ENCODE measurements at regions not wholly inside any gene's neighbourhood (a gene's known extent, or its start where the extent isn't known, plus 50 kb on each side); places are given as distances from the start of the nearest gene placed in this dataset.
"Not testable (repeated sequence)": the region's sequence is repeated elsewhere in the genome, so short reads cannot be mapped to it uniquely, and the experiment has no call there.

DNA sequence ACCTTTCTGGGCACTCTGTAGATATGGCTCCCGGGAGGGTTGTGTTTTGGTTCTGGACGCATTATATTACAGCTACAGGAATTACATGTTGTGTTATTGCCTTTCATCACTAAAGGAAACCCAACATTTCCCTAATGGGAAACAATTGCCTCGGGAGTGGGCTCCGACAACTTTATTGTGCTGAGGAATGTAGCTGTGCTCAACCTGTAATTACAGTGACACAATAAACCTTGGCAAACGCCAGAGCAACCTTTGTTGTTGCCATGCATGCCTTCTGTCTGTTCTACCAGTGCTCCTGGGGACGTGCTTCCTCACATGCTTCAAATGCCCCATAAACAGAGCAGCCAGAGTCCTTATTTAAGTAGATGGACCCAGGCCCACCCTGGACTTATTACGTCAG lies 182.4 kb downstream of the DIRAS2 start:
- intact Hi-C loops (cut with micrococcal nuclease) = no loop called here

DNA sequence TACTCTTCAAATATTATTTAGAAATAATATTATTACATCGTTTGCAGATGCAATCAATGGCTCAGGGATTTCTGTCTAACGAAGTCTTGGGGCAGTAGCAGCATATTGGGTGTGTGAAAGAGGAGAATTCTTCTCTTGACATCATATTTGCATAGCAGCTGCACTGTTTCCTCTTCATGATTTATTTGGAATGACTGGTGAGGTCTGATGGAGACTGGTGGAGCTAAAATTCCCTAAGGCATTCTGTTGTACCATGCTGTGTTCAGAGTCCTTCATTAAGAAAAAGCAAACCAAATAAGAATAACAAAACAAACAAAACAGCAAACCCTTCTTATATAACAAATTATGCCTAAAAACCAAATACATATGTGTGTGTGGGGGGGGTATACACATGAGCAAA lies 177.6 kb downstream of the DIRAS2 start:
- intact Hi-C loops (cut with micrococcal nuclease) = no loop called here

GRCh38 chr9:90466441-90466840 lies 176.2 kb downstream of the DIRAS2 start:
- intact Hi-C loops (cut with micrococcal nuclease) = no loop called here

- intact Hi-C loops (cut with micrococcal nuclease) = no loop called here
Observed at GRCh38 chr9:90469435-90469834, 173.2 kb downstream of the DIRAS2 start.

- intact Hi-C loops (cut with micrococcal nuclease) = no loop called here
Observed at GRCh38 chr9:90469865-90470387, 172.7 kb downstream of the DIRAS2 start.

DNA sequence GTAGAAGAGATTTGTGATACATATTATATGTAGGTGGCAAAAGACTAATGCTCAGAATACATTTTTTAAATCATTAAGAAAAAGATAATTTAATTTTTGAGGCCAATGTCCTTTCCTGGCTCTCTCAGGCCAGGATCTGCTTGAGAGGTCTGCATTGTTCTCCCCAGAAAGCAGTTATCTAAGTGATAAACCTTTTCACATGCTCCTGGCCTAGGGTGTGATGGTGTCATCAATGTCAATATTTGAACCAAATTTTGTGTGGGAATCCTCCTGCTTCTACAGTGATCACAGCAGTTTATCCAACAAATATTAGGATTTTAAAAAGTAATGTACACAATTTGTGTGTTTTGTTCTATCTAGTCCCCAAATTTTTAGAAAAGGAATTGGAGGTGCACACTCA lies 166.6 kb downstream of the DIRAS2 start:
- intact Hi-C loops (cut with micrococcal nuclease) = no loop called here

DNA sequence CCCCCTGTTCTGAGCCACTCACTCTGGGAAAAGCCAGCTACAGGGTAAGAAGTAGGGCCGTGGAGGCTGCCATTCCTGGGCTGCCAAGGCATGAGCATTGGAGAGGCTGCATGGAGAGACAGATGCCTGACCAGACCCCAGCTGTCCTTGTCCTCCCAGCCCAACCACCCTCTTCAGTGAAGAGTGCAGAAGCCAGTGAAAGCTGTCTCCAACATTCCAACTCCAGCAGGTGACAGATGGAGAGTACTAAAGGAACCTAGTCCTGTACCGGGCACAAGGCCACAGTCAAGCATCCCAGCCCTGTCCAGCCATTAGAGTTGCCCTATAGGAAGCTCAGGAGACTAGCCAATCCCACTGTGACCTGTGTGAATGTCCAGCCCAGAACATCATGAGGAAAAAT lies 165.1 kb downstream of the DIRAS2 start:
- intact Hi-C loops (cut with micrococcal nuclease) = no loop called here

GRCh38 chr9:90478821-90479220 lies 163.8 kb downstream of the DIRAS2 start:
- intact Hi-C loops (cut with micrococcal nuclease) = no loop called here

DNA sequence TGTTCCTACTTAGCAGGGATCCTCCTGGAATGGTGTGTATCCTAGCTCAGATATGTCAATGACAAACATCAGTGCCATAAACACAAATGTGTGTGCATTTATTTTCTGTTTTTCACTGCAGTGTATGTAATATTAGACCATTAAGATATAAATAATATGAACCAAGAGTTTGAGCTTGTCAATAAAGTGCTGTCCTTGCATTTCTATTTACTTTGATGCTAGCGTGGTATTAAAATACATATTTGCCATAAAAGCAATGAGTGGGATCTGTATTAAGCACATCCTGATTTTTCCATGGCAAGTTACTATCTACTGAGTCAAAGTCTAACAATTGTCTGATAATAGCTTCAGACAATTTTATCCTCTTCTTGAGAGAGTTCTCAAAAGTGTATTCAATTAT lies 157.6 kb downstream of the DIRAS2 start:
- intact Hi-C loops (cut with micrococcal nuclease) = no loop called here

- intact Hi-C loops (cut with micrococcal nuclease) = no loop called here
Observed at GRCh38 chr9:90489066-90489465, 153.6 kb downstream of the DIRAS2 start.

DNA sequence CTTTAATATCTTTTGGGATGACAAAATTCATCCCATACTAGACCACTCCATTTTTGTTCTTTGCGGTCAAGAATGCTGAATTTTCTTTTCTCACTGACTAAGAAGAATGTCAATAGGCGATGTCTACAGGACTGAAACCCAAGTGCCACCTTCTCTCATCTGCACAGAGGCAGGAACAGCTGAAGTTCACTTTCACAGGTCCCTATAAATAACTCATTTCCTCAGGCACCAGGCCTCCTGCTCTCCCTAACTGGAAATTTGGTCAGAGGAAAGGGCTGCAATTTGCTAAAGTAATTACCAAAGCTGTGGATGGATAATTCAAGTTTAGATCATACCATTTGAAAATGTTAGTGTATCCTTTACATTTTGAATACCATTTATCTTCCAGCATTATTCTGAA lies 142.9 kb downstream of the DIRAS2 start:
- intact Hi-C loops (cut with micrococcal nuclease) = no loop called here

- intact Hi-C loops (cut with micrococcal nuclease) = no loop called here
Observed at GRCh38 chr9:90502134-90502533, 140.5 kb downstream of the DIRAS2 start.

DNA sequence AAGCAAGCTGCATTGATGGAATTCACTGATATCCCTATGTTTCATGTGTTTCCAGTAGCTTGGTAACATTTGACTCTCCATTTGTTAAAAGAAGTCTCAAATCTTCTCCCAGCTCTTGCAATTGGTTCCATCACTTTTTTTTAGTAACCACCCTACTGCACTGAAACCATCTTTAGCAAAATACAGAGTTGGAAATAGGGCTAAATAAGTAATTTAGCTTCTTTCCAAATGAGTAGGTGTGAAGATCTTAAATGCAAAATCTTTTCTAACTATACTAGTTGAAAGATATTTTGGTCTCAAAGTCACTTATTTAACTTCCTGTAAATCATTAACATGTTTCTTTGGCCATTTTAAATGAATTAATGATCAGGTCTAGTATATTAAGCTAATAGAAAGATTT lies 138.1 kb downstream of the DIRAS2 start:
- intact Hi-C loops (cut with micrococcal nuclease) = no loop called here

DNA sequence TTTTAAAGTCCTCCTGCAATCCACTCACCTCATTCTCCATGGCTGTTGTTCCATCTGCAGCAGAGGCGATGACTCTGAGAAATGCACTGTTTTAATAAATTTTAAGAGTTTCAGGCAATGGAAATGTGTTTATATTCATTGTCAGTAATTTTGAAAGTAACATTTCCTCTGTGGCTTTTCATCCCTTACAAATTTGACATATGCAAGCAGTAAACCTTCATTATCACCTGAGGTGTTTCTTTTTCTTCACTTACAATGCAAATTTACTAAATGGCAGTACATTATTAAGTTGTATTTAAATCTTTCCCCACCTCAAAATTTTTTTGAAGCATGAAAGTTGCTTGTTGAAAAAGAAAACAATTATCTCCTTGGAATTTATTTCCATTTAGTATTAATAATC lies 136.9 kb downstream of the DIRAS2 start:
- intact Hi-C loops (cut with micrococcal nuclease) = no loop called here

GRCh38 chr9:90506402-90506801 lies 136.2 kb downstream of the DIRAS2 start:
- intact Hi-C loops (cut with micrococcal nuclease) = not testable (repeated sequence)

GRCh38 chr9:90507621-90508020 lies 135.0 kb downstream of the DIRAS2 start:
- intact Hi-C loops (cut with micrococcal nuclease) = no loop called here

DNA sequence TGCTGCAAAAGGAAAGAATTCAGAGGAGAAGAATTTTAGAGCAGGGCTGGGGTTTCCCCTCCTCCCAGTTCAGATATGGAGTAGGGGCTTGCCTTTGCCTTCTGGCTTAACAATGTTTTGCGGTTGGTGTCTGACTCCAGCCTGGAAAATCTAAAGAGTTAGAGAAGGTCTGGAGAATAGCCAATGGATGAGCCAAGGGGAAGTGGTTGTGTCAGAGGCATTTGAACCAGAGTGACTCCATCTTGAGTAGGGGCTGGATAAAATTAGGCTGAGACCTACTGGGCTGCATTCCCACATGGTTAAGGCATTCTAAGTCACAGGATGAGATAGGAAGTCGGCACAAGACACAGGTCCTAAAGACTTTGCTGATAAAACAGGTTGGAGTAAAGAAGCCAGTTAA lies 133.7 kb downstream of the DIRAS2 start:
- intact Hi-C loops (cut with micrococcal nuclease) = no loop called here

DNA sequence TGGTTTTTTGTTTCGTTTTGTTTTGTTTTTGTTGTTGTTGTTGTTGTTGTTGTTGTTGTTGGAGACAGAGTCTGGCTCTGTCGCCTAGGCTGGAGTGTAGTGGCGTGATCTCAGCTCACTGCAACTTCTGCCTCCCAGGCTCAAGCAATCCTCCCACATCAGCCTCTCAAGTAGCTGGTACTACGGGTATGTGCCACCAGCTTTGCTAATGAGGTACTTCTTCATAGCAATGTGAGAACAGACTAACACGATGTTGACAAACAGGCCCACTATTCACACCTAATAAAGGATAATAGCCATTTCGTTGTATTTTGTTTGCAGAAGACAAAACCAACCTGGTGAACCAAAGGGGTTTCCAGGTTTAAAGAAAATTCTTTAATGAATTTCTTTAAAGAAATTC lies 130.9 kb downstream of the DIRAS2 start:
- intact Hi-C loops (cut with micrococcal nuclease) = no loop called here

GRCh38 chr9:90514877-90515276 lies 127.7 kb downstream of the DIRAS2 start:
- intact Hi-C loops (cut with micrococcal nuclease) = no loop called here

DNA sequence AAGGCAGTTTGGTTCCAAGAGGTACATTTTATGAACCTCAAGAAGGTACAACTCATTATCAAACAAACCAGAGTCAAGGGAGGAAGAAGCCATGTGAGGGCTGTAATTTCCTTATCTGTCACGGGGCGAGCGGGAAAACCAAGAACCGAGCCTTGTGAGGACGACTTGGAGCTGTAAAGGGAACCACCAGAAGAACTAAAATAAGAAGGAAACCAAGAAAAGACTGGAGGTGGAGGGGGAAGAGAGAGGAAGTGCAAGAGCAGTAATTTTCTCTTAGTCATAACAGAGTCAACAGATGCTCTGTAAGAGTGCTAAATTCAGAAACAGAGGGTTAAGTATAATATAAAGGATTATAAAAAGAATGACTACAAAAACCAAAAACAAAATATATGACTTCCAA lies 127.1 kb downstream of the DIRAS2 start:
- intact Hi-C loops (cut with micrococcal nuclease) = no loop called here

DNA sequence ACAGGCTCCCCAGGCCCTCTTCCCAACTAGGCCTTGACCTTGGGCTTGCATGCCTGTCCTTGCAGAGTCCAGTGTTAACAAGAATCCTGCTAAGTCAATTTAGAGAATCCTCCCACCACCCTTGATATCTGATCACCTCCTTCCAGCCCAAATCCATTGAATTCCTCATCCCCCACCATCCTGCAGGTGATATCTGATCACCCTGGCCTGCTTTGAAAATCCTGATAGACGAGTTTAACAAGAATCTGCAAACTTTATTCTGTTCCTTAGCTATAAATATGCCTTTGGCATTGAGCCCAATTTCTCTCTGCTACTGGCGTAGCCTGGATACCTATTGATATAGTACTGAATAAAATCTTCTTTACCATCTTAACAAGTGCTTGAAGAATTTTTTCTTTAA lies 125.5 kb downstream of the DIRAS2 start:
- intact Hi-C loops (cut with micrococcal nuclease) = no loop called here

DNA sequence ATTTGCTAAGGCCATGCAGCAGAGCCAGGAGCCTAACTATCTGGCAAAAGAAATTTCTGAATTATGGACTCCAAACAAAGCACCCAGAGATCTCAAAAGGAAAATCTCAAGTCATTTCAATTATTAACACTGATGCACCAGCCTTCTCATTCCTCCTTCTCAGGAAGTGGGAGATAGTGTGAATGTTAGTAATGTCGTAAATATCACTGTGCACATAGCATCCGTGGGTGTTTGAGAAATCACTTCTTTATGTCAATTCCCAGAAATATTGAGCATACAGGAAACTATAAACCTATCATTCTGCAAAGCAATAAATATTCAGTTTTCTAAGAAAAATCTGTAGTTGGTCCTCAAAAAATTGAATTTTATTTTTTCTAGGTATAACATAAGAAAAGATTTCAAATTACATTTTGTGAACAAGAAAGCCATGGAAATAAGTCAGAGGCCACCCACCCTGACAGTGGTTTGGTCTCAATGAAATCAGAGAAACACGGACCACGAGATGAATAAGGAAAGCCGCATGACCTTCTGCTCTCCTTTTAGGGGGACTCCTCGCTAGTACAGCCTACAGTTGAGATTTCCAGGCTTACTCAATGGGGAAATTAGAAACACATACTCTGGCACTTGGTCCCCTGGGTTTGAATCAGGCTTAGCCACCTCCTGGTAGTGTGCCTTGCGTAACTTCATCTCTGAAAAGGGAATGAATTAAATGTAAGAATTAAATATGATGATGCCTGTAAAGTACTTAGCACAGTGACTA lies 120.6 kb downstream of the DIRAS2 start:
- intact Hi-C loops (cut with micrococcal nuclease) = no loop called here

GRCh38 chr9:90523958-90524357 lies 118.7 kb downstream of the DIRAS2 start:
- intact Hi-C loops (cut with micrococcal nuclease) = no loop called here

DNA sequence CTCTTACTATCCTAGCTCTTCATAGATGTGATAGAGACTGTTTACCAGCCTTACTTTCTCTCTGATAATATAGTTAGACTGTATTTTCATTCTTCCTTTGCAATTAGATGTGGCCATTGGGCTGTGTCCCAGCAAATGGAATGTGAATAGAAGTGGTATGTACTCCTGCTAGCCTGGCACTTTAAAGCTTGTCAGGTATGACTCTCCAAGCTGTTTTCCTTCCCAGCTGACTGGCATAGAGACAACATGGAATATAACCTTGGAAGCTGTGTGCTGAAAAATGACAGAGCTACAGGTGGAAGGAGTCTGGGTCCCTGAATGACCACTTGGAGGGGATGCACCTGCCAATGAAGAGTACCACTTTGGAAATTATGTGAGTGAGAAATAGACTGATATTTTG lies 116.2 kb downstream of the DIRAS2 start:
- intact Hi-C loops (cut with micrococcal nuclease) = no loop called here
